Pancreas (tissue), 10 donors: ENCODE measurements at regions not wholly inside any gene's neighbourhood (a gene's known extent, or its start where the extent isn't known, plus 50 kb on each side); places are given as distances from the start of the nearest gene placed in this dataset.

Experiments
- ATAC-seq, 4 donors: fragments of 200-7000 bp; cut with Tn5 transposase; one replicate each; pipeline versions ENCODE4 v1.8.0 to v1.9.1; 2020; ENCODE audit warnings: mild to moderate bottlenecking in 4 of 4, moderate library complexity in 4 of 4
- DNase-seq, 6 donors: peaks; one replicate each; pipeline ENCODE4 v3.0.0-alpha.2; 2020
- FAIRE-seq: peaks from 2 replicates; lab custom pipeline; 2012; peaks lifted over from hg19 to GRCh38; lab: Jason Lieb, UNC
- H3K27ac ChIP-seq, 4 donors: fragments of 200-600 bp; sonication (generic); 1 replicate in 3 of 4; 2 replicates in 1 of 4; pipeline versions ENCODE4 v1.5.0 to v1.8.0; 2020
- H3K27me3 ChIP-seq, 4 donors: fragments of 200-600 bp; one replicate each; pipeline ENCODE4 v1.8.0; 2021
- H3K36me3 ChIP-seq, 3 donors: fragments of 200-600 bp; sonication (generic) in 1 of 3; one replicate each; pipeline versions ENCODE4 v1.5.0 to v1.8.0; 2020 to 2021
- H3K4me1 ChIP-seq, 3 donors: fragments of 200-600 bp; one replicate each; pipeline ENCODE4 v1.8.0; 2021
- H3K4me3 ChIP-seq, 4 donors: fragments of 200-600 bp; sonication (generic) in 2 of 4; one replicate each; pipeline versions ENCODE4 v1.5.0 to v1.8.0; 2020 to 2021
- H3K9me3 ChIP-seq, 4 donors: fragments of 200-600 bp; one replicate each; pipeline ENCODE4 v1.8.0; 2021
- WGBS, 2 donors: extraction: QIAGEN DNeasy Blood & Tissue Kit; methylation state at CpG; one replicate each; pipeline ENCODE4 v1.1.7; 2013; 5-methylcytosine and 5-hydroxymethylcytosine counted together
- intact Hi-C, 3 donors: fragments of 100-400 bp; cut with DNase I; formaldehyde crosslinking; loops; one replicate each; pipeline versions ENCODE4 v1.11.1 to v1.14.2; 2022
- TF ChIP-seq, protein P1 (sequence below), 4 donors: fragments of 200-600 bp; sonication (generic) in 3 of 4; IDR thresholded peaks; one replicate each; pipeline versions ENCODE4 v1.5.0 to v1.8.0; 2021; ENCODE audit warnings: antibody characterized with exemption in 4 of 4
- donor health status: healthy with polysubstance abuse.
- donor health status: DM: no; HTN: no; CAD: no; lungs with moderate emphysema.
- donor health status: DM: no; HTN: no; CAD: no.
- donor health status: control.
- donor health status: control.
- donor health status: Bipolar disorder and iron deficiency.
- donor health status: DM: yes; HTN: yes; CAD: no.
- donor health status: DM: no; HTN: no; CAD: no.
- donor health status: DM: no; HTN: no; CAD: no.
- donor health status: DM: yes; HTN: yes; CAD: no.

DNA sequence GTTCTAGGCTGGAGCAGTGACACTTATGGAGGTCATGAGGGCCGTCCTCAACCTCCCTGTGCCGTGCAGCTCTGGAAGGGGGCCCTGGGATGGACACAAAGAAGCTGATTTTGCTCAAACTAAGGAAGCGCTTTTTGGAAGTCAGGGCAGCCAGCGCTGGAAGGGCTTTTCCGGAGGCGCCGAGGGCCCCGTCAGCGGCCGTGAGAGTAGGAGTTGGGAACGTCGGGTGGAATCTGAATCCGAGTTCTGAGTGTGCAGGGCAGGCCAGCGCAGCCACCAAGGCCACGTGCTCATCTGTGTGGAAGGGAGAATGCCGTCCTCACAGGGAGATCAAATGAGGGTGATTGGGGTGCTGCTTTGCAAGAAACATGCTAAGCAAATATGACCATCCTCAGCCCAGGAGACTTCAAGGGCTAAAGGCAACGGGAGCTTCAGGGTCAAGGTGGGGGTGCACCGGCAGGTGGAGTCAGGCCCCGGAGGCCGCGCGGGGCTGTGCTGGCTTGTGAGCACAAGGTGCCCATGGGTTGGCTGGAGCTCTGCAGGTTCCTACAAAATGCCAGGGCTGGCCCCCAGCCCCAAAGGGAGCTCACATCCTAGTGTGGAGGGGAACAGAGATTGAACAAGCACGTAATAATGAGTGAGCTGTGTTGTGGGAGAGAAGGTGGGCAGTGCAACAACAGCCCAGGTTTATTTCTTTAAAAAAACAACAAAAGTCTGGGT, 70.4 kb upstream of the HPCAL1 start:
- Histone ChIP-seq H3K4me3 (no peak overlapping the region), H3K4me1 (peaks cover 11 to 19% (median 11%) of the 10 kb centered on the region in 3 donors), H3K27ac (no peak overlapping the region), H3K27me3 (no peaks in the 10 kb centered on the region), H3K9me3 (no peaks in the 10 kb centered on the region), H3K36me3 (no peaks in the 10 kb centered on the region)
- ATAC-seq: no peak
- FAIRE-seq: no peak
- peak in 2 of 6 donors; percentile 29 to 49 for DNase-seq
- intact Hi-C loops: no loop called here
- TF ChIP-seq, protein P1, sequence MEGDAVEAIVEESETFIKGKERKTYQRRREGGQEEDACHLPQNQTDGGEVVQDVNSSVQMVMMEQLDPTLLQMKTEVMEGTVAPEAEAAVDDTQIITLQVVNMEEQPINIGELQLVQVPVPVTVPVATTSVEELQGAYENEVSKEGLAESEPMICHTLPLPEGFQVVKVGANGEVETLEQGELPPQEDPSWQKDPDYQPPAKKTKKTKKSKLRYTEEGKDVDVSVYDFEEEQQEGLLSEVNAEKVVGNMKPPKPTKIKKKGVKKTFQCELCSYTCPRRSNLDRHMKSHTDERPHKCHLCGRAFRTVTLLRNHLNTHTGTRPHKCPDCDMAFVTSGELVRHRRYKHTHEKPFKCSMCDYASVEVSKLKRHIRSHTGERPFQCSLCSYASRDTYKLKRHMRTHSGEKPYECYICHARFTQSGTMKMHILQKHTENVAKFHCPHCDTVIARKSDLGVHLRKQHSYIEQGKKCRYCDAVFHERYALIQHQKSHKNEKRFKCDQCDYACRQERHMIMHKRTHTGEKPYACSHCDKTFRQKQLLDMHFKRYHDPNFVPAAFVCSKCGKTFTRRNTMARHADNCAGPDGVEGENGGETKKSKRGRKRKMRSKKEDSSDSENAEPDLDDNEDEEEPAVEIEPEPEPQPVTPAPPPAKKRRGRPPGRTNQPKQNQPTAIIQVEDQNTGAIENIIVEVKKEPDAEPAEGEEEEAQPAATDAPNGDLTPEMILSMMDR (IDR thresholded peaks at IDR 0.05): no peak
- 81 to 86% methylated on average over 23 of the region's 23 CpGs for WGBS, 2 donors

GRCh38 chr2:10233131-10234012, 69.3 kb upstream of the HPCAL1 start:
- Histone ChIP-seq H3K4me1 (peaks cover 5 to 12% (median 9%) of the 10 kb centered on the region in 3 donors), H3K27ac (no peak overlapping the region), H3K9me3 (no peaks in the 10 kb centered on the region), H3K36me3 (no peaks in the 10 kb centered on the region), H3K4me3 (no peak overlapping the region), H3K27me3 (no peaks in the 10 kb centered on the region)
- no peak for ATAC-seq
- intact Hi-C loops: no loop called here
- 91 to 97% methylated on average over 7 of the region's 7 CpGs for WGBS, 2 donors
- no peak for DNase-seq
- TF ChIP-seq, protein P1 (IDR thresholded peaks at IDR 0.05): no peak
- FAIRE-seq: no peak

- H3K4me1 ChIP-seq: peaks cover 1 to 6% (median 3%) of the 10 kb centered on the region in 3 donors
These were observed 68.7 kb upstream of the HPCAL1 start for GRCh38 chr2:10234013-10234306.

DNA sequence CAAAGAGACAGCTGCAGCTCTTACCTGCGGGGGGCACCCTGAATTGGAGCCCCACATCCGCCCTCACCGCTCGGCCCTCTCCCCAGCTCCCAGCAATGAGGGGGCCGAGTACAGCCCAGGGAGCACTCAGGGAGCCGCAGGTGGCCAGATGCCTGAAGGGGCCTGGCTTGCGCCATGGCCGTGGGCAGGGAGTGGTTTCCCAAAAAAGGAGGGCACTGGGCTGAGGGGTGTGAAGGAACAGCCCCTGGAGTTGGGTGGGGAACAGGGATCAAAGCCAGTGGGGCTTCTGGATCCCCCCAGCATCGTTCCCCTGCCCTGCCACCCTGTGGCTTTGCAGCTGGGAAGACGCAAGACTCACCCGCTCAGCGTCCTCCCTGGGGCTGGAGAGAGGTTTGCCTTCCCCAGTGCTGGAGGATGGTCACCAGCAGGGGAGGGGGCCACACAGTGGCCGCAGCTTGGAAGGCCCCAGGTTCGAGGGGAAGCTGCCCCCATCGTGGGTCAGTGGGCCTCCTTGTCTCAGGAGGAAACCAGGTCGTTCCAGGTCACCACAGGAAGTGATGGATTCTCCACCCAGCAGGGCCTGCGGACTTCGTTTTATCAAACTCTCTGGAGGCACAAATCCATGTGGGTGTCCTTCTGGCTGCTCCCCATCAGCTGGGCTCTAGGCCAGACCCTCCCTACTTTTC, 68.2 kb upstream of the HPCAL1 start:
- no peak overlapping the region for H3K27ac ChIP-seq
- H3K36me3 ChIP-seq: no peaks in the 10 kb centered on the region
- ATAC-seq (no peak), DNase-seq (peak in 2 of 6 donors; percentile 43 to 68), FAIRE-seq (no peak)
- H3K27me3 ChIP-seq: no peaks in the 10 kb centered on the region
- intact Hi-C loops: no loop called here
- no peak overlapping the region for H3K4me3 ChIP-seq
- H3K9me3 ChIP-seq: no peaks in the 10 kb centered on the region
- WGBS, 2 donors: 76 to 85% methylated on average over 17 to 18 of the region's 18 CpGs
- no peaks in the 10 kb centered on the region for H3K4me1 ChIP-seq
- TF ChIP-seq, protein P1 (IDR thresholded peaks at IDR 0.05): no peak

More at GRCh38 chr2:10234013-10234306, 68.7 kb upstream of the HPCAL1 start:
- DNase-seq (no peak), ATAC-seq (no peak), FAIRE-seq (no peak)
- intact Hi-C loops: no loop called here
- no peaks in the 10 kb centered on the region for H3K36me3 ChIP-seq
- no peak overlapping the region for H3K27ac ChIP-seq
- TF ChIP-seq, protein P1 (IDR thresholded peaks at IDR 0.05): no peak
- WGBS, 2 donors: 84 to 96% methylated on average over 4 of the region's 4 CpGs
- no peaks in the 10 kb centered on the region for H3K9me3 ChIP-seq
- no peak overlapping the region for H3K4me3 ChIP-seq
- no peaks in the 10 kb centered on the region for H3K27me3 ChIP-seq
